NB4 (cell line): ENCODE measurements at regions not wholly inside any gene's neighbourhood (a gene's known extent, or its start where the extent isn't known, plus 50 kb on each side); places are given as distances from the start of the nearest gene placed in this dataset.

Experiments
- DNase-seq: peaks from one replicate; pipeline ENCODE4 v3.0.0; 2010; ENCODE audit warnings: low read depth
- H3K4me3 ChIP-seq: one replicate; pipeline ENCODE4 v1.5.1; 2011; ENCODE audit warnings: mild to moderate bottlenecking, low read depth, low read length, moderate library complexity
- MYC ChIP-seq: IDR thresholded peaks from 2 replicates; pipeline ENCODE4 v1.6.1; 2011; ENCODE audit warnings: low read depth, low read length
- POLR2A ChIP-seq: IDR thresholded peaks from 2 replicates; pipeline ENCODE4 v1.6.1; 2011; ENCODE audit warnings: mild to moderate bottlenecking; ENCODE audit not compliant: insufficient read length; ENCODE audit errors: extremely low read depth
- TF ChIP-seq, protein P1 (sequence below): IDR thresholded peaks from one replicate; pipeline ENCODE4 v1.5.1; 2012; ENCODE audit warnings: low read depth, low read length
- TF ChIP-seq, protein P2 (sequence below): IDR thresholded peaks from 2 replicates; pipeline ENCODE4 v1.6.1; 2011; ENCODE audit warnings: low read depth, low read length

GRCh38 chr16:82389956-82390650 is 220.1 kb upstream of the MPHOSPH6 start:
- TF ChIP-seq, protein P1, sequence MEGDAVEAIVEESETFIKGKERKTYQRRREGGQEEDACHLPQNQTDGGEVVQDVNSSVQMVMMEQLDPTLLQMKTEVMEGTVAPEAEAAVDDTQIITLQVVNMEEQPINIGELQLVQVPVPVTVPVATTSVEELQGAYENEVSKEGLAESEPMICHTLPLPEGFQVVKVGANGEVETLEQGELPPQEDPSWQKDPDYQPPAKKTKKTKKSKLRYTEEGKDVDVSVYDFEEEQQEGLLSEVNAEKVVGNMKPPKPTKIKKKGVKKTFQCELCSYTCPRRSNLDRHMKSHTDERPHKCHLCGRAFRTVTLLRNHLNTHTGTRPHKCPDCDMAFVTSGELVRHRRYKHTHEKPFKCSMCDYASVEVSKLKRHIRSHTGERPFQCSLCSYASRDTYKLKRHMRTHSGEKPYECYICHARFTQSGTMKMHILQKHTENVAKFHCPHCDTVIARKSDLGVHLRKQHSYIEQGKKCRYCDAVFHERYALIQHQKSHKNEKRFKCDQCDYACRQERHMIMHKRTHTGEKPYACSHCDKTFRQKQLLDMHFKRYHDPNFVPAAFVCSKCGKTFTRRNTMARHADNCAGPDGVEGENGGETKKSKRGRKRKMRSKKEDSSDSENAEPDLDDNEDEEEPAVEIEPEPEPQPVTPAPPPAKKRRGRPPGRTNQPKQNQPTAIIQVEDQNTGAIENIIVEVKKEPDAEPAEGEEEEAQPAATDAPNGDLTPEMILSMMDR = no peak
- TF ChIP-seq POLR2A (no peak), MYC (no peak)
- TF ChIP-seq, protein P2, sequence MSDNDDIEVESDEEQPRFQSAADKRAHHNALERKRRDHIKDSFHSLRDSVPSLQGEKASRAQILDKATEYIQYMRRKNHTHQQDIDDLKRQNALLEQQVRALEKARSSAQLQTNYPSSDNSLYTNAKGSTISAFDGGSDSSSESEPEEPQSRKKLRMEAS = no peak
- no peak overlapping the region for H3K4me3 ChIP-seq
- DNase-seq = no peak

- no peak for DNase-seq
- no peak for TF ChIP-seq MYC
- TF ChIP-seq, protein P1 = no peak
- no peak for TF ChIP-seq POLR2A
- TF ChIP-seq, protein P2 = no peak
- no peak overlapping the region for H3K4me3 ChIP-seq
Measured at GRCh38 chr16:82386761-82387160, 216.7 kb upstream of the MPHOSPH6 start.

DNA sequence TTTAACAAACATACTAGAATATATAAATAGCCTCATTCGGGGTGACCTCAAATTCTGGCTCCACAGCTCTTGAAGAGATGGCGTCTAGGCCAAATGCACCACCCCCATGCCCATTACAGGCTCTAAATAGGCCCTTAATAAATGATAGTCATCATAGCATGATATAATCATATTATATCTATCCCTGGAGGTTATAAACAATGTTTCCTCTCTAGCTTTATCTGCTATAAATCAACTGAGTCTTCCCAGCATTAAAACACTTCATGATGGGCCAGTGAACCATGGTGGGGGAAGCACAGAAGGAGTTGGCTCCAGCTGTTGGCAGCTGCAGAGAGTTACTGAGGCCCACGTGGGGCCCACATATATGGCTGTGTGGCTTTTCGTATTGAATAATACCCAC is 214.9 kb upstream of the MPHOSPH6 start:
- H3K4me3 ChIP-seq = no peak overlapping the region
- TF ChIP-seq, protein P1 = no peak
- TF ChIP-seq POLR2A (no peak), MYC (no peak)
- TF ChIP-seq, protein P2 = no peak
- no peak for DNase-seq

DNA sequence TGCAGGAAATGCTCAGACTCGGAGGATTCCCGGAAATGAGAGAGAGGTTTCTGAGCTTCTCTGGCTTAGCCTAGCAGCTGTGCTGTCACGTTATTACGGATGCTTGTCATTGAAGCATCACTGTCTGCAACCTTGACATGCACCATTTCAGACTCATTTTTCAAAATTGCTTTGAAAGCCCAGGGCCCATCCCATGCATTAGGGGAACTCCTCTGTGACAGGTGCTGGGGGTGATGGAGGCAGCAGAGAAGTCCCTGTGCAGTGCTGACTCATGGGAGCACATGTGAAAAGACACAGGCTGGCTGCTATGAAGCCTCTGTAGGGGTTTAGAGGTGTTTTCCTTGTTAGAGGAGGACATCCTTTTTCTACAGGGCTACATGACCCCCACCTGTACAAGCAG is 214.0 kb upstream of the MPHOSPH6 start:
- DNase-seq = no peak
- TF ChIP-seq MYC = no peak
- no peak overlapping the region for H3K4me3 ChIP-seq

- H3K4me3 ChIP-seq = no peak overlapping the region
- no peak for TF ChIP-seq MYC
- no peak for TF ChIP-seq POLR2A
- TF ChIP-seq, protein P2 = no peak
- TF ChIP-seq, protein P1 = no peak
- no peak for DNase-seq
Measured at GRCh38 chr16:82382521-82382920, 212.5 kb upstream of the MPHOSPH6 start.

GRCh38 chr16:82379551-82379950 is 209.5 kb upstream of the MPHOSPH6 start:
- TF ChIP-seq, protein P2 = no peak
- TF ChIP-seq POLR2A = no peak
- no peak for TF ChIP-seq MYC
- TF ChIP-seq, protein P1 = no peak
- DNase-seq = no peak
- no peak overlapping the region for H3K4me3 ChIP-seq
